GM19328 (cell line): ENCODE measurements at regions not wholly inside any gene's neighbourhood (a gene's known extent, or its start where the extent isn't known, plus 50 kb on each side); places are given as distances from the start of the nearest gene placed in this dataset.
"Not testable (repeated sequence)": the region's sequence is repeated elsewhere in the genome, so short reads cannot be mapped to it uniquely, and the experiment has no call there.

ENCODE experiments used
- ATAC-seq: cut with Tn5 transposase; IDR thresholded peaks from one replicate; pipeline ENCODE4 v1.9.1; 2021; ENCODE audit warnings: mild to moderate bottlenecking, moderate library complexity; ENCODE audit not compliant: unreplicated experiment

DNA sequence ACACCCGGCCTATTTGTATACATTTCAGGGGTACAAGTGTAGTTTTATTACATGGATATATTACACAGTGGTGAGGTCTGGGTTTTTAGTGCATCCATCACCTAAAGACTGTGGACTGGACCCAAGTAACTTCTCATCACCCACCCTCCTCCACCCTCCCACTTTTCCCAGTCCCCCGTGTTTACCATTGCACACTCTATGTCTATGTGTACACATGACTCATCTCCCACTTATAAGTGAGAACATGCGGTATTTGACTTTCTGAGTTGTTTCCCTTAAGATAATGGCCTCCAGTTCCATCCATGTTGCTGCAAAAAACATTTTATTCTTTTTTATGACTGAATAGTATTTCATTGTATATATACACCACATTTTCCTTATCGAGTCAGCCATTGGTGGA lies 98.9 kb upstream of the WAC start:
- no peak for ATAC-seq

DNA sequence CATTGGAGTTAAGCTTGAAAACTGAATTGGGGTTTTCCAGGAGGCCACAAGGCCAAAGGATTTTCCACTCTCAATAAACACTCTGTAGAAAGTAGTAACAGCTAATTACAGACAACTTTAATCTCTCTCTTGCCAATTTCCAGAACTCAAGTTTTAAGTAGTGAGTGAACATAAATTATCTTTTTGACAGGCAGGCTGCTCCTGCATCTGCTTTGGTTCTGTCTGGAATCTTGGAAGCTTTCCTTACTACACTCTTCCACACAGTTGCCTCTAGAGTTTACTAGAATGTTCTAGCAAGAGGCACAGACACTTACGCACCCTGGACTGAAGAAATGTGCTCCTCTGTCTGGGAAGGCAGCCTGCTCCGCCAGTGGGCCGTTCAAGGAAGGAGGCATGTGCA lies 90.5 kb upstream of the WAC start:
- no peak for ATAC-seq

DNA sequence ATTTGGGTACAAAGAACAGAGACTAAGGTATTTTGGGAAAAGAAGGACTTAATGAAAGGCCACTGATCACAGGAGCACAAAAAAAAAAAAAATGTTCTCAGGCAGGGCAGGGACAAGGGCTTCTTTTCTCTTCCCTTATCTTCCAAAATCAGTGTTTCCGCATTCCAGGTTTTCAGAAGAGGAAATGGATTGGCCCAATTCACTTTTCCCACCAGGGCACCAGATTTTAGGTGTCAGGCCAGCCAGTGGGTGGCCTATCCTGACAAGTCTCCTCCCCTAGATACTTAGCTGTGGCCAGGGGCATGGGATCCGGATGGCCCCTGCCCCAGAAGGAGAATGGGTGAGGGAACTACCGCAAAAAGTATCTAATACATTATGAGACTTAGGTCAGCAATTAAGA lies 88.9 kb upstream of the WAC start:
- ATAC-seq = no peak

DNA sequence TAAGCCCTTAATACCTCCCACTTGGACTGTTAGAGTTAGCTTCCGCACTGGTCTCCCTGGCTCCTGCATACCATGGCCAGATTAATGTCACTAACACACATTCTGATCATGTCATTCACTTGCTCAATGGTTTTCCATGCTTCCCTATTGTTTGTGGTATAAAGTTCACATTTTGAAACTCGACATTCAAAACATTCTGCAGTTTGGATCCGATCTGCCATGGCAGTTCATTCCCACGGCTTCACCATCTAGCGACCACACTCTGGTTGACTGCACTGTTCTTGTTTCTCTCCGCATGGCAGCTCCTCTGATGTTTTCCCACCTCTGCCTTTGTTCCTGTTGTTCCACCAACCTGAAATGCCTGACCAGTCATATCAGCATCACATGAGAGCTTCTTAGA lies 87.4 kb upstream of the WAC start:
- no peak for ATAC-seq

DNA sequence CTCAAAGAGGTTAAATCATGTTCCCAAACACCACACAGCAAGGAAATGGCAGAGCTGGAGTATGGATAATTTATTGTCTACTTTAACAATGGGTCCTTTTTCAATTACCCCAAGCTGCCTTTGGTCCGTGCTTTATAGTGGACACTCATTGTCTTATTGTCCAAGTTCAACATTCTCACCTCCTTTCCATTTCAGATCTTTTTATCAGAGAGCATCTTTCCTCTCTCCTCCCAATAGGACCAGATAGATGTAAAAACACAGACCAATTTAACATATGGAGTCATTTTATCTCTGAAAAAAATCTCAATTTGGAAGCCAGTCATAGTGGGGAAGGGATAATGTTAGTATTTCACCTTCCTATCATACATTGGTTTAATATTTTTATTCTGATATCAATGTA lies 83.5 kb upstream of the WAC start:
- no peak for ATAC-seq

DNA sequence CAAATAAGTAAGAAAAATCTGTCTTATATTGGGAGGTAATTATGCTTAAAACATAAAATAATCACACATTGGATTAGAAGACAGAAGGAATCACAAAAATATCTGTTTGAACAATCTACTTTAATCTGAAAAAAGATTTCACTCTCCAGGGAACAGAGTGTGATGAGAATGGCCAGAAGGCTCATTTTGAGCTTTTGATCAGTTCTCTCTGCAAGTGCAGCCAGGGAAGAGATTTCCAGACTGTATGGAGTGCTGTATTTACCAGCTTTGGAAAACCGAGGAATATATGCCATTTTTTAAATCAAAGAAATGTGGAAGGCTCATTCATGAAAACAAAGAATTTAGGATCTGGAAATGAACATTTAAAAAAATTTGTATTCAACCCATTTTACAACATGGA lies 83.0 kb upstream of the WAC start:
- ATAC-seq = no peak

DNA sequence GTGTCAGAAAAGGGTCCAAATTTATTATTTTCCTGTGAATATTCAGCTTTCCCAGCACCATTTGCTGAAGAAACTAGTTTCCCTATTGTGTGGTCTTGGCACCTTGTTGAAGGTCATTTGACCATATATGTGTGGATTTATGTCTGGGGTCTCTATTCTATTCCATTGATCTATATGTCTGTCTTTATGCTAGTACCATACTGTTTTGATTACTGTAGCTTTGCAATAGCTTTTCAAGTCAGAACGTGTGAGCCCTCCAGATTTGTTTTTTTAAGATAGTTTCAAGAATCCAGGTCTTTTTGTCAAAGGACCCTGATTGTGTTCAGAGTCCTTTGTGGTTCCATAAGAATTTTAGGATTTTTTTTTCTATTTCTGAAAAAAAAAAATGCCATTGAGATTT lies 79.0 kb upstream of the WAC start:
- no peak for ATAC-seq

DNA sequence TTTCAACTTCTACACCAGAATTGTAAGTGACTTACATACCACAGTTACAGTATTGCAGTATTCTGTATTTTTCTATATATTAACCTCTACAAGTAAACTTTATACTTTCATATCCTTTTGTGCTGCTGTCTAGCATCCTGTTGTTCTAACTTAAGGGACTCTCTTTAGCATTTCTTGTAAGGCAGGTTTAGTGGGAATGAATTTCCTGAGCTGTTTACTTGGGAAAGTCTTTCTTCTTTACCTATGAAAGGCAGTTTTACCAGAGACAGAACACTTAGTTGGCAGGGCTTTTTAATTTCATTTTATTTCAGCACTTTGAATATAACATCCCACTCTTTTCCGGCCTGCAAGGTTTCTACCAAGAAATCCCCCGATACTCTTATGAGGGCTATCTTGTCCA lies 75.8 kb upstream of the WAC start:
- ATAC-seq = no peak

DNA sequence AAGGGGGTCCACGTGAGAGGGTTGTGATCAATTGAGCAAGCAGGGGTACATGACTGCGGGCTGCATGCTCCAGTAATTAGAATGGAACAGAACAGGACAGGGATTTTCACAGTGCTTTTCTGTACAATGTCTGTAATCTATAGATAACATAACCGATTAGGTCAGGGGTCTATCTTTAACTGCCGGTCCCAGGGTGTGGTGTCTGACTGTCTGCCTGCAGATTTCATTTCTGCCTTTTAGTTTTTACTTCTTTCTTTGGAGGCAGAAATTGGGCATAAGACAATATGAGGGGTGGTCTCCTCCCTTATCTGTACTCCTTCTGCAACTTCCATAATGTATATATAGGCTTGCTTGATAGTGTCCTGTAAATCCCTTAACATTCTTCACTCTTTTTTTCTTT lies 75.0 kb upstream of the WAC start:
- ATAC-seq = not testable (repeated sequence)

DNA sequence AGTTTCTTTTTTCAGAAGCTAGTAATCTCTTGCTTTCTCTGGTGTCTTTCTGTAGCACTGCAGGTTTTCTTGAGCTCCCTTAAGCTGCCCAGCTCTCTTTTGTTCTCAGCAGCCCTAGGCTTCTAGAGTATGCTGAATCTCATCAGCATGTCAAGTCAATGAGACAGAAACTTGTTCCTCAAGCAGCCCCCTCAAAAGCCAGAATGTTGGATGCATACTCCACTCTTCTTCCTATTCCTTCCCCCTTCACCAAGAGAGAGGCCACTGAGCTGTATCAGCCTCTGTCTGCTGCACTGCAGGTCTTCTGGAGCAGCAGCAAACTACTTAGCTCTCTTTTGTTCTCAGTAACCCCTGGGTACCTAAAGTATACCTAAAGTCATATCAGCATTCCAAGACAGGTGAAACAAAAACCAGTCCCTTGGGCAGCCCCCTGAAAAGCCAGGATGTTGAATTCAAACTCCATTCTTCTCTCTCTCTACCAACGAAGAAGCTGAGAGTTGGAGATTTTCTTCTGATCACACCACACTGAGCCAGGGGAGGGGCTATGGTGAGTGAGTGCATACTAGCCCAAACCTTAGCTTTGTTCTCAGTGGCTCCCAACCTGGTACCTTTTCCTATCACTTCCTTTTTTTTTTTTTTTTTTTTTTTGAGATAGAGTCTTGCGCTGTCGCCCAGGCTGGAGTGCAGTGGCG lies 73.3 kb upstream of the WAC start:
- no peak for ATAC-seq

DNA sequence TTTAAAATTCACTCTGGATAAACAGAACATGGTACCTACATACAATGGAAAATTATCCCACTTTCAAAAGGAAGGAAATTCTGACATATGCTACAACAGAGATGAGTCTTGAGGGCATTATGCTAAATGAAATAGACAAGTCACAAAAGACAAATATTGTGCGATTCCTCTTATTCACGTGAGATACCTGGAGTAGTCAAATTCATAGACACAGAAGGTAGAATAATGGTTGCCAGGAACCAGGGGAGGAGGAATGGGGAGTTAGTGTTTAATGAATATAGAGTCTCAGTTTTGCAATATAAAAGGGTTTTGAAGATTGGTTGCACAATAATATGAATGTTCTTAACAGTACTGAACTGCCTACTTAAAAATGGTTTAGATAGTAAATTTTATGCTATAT lies 69.8 kb upstream of the WAC start:
- ATAC-seq = no peak

DNA sequence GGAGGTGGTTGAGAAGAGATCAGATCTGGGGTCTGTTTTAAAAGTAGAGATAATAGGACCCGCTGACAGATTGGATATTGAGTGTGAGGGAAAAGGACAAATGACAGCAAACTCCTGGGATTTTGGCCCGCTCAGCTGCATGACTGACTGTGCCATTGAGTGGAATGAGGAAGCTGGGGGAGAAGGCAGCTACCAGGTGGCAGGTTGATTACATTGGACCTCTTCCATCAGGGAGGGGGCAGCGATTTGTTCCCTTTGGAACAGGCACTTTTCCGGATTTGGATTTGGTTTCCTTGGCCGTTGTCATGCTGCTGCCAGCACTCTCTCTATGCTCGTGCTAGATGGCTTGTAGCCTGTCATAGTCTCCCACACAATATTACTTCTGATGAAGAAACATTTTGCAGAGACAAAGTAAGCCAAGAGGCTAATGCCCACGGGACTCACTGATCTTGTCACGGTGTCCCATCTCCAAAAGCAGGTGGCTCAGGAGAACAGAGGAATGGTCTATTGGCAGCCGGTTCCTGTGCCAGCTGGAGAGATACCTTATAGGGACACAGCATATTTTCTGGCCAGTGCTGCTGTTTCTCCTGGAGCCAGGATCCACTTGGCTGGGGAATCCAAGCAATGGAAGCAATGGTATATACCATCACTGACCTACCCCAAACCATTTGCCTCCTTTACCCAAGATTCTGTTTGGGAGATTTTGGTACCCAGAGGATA lies 69.1 kb upstream of the WAC start:
- no peak for ATAC-seq

DNA sequence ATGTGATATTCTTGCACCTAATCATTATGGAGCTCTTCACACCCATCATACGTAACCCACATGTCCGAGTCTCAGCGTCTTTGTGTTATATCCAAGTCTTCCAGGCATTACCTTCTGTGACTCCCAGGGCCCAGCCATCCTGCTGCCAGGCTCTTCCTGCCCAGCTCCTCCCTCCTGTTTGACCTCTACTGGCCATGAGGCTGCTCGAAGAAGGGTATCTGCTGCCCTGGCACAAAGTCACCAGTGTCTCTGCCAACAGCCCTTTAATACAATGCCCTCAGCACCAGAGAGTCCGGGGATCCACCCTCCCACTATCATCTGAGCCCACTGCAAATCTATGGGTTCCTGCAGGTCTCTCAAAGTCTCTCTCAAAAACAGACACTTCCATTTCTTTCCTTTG lies 65.3 kb upstream of the WAC start:
- ATAC-seq = no peak

DNA sequence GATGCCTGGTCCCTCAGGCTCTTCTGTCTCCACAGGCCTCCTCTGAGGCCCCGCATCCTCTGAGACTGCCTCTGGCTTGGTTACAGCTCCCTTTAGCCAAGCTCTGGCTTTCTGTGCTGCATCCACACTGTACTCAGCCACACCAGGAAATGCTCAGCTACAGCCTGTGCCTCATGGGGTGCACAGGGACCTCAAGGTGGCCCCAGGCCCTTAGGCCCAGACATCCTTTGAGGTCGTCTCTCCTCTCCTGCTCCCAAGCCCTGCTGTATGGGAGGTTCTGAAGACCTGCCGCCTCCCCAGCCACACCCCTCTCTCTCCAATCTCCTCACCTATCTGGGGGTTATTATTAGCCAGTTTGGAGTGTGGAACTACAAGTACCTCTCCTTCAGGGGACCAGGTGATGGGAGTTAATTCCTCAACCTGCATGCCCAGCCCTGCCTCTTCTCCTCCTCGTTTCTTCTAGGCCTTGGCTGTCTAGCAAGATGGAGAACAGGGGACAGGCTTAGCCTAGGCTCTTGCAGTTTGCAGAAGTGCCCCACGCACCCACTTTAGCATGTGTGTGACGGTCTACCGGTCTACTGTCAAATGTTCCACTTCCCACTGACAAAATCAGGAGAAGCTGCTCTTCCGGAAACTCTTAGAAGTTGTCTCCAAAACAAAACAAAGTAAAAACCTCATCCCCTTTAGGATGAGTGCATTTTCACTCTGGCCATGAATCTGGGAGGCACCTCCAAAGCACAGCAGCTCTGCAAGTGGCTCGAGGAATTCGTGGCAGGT lies 64.0 kb upstream of the WAC start:
- ATAC-seq = no peak

DNA sequence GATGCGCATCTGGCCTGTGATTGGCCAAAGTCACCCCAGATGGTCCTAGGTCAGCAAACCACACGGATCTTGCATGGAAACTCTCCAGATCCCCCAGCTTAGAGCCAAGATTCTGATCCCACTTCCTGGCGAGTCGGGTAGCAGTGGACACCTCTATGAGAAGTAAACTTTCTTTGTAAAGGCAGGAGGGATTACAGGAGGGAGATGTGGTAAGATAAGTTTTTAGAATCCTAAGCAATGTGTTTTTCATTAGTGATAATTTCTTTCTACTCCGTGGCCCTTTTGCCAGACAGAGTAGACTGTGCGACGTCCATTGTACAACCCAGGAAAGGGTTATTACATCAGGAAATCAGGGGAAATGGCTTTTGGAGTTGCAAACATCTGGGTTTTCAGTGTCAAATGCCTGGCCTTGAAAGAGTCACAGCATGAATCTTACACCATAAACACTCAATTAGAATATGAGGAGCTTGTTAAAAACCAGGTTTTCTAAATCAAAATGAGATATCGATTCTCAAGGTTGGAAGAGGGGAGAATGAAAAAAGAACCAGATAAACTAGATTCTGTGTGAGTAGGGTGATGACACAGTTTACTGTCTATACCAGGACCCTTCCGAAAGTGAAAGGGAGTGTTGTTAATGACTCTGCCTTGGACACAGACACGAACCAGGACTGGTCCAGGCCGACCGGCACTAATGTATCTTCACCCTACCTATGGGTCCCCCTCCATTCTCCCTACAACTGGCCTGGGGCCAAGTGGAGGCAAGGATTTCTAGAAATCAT lies 61.9 kb upstream of the WAC start:
- ATAC-seq = no peak

DNA sequence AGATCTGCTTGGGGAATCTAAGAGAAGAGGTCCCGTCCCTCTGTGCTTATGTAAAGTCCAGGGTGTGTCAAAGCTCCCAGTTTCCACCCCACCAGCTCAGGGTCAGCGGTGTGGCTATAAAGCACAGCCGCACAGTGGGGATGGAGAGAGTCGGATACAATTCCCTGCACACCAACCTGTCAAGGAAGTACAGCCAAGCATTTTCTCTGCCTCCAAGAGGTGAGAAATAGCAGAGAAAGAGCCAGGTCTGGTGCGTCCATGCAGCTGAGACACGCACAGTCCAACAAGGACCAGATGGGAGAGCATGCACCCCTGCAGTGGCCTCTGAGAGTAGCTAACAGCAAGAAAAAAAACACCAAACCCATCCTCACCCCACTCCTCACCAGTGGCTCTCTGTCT lies 61.3 kb upstream of the WAC start:
- no peak for ATAC-seq

DNA sequence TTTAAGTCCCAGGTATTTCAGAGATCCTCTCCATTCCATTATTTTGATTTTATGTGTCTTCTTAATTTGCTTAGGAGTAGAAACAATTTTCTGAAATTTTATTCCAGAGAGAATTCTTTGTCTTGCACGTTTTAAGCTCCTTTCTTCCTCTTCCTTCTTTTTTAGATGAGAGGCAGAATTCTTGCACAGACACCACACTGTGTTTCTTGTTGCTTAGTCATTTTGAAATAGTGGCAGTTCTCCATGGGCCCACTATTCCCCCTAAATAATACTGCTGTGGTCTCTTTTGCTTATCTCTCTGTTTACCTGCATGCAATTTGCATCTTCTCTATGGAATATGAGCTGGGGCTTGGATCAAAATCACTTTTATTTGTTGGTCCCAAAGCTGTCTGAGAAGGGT lies 54.3 kb upstream of the WAC start:
- no peak for ATAC-seq

DNA sequence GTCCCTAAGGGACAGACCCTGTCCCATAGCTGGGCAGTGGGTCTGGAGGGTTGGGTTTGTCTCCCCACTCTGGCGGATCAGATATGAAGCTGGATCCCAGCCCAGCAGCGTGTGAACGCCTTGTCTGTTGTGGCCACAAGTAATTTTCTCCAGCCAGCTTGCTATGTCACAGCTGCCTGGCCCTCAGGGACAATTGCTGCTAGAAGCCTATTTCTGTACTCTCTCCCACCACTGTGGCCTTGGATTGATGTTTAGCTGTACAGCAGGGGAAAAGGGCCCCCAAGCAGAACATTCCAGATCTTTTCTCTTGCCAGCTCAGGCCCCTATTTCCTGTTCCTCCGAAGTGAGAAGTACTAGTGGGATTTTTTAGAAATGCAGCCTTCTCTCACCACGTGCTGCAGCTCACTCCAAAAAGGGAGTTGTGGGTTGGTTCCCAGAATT lies 53.5 kb upstream of the WAC start:
- ATAC-seq = no peak

DNA sequence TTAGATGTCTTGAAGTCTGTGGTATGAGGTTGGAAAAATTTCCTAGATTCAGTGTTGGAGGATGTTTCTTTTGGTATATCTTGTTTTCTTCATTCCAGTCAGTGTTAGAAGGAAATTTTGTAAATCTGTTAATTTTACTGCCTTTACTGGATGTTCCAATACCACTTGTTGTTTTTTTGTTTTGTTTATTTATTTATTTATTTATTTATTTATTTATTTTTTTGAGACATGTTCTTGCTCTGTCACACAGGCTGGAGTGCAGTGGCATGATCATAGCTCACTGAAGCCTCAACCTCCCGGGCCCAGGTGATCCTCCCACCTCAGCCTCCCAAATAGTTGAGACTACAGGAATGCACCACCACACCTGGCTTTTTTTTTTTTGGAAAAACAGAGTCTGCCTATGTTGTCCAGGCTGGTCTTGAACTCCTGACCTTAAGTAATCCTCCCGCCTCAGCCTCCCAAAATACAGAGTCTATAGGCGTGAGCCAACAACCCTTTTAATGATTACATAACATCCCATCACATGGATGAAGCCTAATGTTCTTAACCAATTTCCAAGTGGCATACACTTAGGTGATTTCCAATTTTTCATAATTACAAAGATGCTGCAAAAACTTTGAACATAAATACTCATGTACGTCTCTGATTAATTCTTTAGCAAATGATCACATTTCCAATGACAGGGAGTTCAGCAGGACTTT lies 52.8 kb upstream of the WAC start:
- no peak for ATAC-seq

DNA sequence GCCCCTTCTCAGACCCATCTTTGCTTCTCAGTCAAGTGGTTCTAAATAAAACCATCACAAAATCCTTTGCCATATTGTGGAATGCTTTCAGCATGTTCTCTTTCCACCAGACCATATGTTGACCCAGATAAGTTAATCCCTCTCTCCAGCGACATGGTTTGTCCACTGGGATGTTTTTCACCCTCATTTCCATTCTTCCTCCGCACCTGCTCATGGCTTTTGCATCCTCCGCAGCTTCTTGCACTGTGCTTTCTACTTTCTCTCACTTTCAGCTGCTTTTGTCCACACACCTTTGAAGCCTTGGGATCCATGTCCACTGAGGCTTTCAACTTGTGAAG lies 52.3 kb upstream of the WAC start:
- no peak for ATAC-seq

DNA sequence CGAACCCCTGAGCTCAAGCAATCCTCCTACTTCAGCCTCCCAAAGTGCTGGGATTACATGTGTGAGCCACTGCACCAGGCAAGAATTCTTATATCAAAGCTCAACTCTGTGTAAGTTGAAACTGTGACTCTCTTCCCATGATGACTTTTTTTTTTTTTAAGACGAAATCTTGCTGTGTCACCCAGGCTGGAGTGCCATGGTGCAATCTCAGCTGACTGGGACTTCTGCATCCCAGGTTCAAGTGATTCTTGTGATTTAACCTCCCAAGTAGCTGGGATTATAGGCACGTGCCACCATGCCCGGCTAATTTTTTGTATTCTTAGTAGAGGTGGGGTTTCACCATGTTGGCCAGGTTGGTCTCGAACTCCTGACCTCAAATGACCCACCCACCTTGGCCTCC lies 51.6 kb upstream of the WAC start:
- ATAC-seq = not testable (repeated sequence)
